ENCODE measurements at regions not wholly inside any gene's neighbourhood (a gene's known extent, or its start where the extent isn't known, plus 50 kb on each side); places are given as distances from the start of the nearest gene placed in this dataset.
A peak's percentile ranks its signal among the peaks of the same experiment; 100 is the strongest.

DNA sequence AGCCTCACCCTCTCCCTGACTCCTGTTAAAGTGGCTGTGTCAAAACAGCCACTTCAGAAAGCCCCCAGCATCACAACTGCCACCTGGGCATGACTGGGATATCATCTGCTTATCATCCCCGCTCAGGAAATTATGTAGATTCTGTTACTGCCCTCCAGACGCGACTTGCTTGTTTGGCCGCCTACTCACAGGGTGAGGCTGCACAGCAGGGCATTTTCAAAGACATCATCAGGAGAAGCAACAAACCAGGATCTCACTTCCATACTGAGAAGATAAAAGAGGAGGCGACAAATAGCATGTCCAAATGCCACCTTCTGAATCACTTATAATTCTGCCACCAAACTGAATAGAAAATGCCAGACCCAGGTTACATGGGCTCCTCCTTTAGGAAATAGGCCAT lies 94.8 kb downstream of the MIS18A start:
- DNase-seq = peak in 1 of 56 donors; percentile 12

DNA sequence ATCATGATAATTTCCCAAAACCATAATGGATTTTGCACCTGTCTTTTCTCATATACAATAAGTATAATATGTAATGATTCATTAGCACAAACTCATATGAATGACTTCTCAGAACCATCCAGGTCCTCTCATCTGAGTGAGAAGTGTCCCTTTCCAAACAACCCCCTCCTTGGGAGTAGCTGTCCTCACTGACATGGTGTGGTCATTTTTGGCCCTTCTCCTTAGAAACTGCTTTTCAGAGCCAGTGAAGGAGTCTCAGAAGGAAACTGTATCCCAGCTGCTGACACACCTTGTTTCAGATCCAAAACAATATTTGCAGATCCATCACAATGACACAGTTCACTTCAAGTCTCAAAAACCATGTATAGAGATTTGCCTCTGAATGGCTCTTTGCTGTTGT lies 95.5 kb downstream of the MIS18A start:
- DNase-seq = no peak

DNA sequence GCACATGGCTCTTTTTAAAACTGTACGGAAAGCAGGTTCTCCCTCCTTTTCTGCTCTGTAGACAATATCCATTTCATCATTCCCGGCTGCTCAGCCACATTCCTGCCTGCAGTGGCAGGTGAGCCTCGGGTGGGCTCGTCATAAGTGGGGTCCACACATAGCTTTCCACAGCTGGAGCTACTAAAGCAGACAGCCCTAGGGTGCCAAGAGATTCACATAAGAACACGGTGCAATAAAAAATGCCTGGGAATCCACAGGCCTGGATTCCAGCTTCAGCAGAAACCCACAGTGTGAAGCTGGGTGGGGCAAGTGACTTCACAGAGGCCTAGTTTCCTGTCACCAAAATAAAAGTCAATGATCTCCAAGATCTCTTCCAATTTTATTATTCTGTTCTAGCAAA lies 96.4 kb downstream of the MIS18A start:
- no peak for DNase-seq

DNA sequence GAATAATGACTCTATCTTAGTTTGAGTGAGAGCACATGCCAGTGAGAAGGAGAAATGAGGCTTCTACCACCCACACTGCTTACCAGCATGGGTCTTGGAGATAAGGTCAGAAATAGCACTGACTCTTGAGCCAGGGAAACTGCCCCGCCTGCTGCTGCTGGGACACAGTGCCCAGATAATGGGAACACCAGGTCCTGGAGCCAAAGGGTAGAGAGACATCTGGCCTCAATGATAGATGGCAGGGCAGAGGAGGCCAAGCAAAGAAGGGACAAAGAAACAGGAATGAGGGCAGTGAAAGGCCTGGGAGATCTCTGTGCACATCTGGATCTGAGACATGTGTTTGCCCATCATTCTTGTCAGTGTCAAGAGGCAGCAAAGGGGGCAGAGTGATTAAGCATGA lies 97.4 kb downstream of the MIS18A start:
- DNase-seq = no peak

DNA sequence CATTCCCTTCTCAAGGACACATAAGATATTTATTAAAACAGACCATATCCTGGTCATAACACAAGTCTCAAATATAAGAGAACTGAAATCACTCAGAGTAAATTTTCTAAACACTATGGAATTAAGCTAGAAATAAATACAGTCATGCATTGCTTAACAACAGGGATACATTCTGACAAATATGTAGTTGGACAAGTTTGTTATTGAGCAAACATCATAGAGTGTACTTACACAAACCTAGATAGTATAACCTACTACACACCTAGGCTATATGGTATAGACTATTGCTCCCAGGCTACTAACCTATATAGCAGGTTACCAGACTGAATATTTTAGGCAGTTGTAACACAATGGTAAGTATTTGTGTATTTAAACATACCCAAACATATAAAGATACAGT lies 104.0 kb downstream of the MIS18A start:
- DNase-seq = no peak

DNA sequence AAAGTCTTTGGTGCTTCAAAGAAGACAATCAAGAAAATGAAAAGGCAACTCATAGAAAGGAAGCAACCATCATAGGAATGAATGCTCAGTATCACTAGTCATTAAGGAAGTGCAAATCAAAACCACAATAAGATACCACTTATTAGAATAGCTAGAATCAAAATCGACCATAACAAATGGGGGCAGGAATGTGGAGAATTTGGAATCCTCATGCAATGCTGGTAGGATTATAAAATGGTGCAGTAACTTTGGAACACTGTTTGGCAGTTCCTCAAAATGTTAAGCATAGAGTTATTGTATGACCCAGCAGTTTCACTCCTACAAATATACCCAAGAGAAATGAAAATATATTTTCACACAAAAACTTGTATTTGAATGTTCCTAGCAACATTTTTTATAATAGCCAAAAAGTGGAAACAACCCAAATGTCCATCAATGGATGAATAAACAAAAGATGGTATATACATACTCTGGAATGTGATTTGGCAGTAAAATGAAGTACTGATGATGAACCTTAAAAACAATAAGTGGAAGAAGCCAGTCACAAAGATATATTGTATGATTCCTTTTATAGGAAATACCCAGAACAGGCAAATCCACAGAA lies 105.6 kb downstream of the MIS18A start:
- DNase-seq = no peak

DNA sequence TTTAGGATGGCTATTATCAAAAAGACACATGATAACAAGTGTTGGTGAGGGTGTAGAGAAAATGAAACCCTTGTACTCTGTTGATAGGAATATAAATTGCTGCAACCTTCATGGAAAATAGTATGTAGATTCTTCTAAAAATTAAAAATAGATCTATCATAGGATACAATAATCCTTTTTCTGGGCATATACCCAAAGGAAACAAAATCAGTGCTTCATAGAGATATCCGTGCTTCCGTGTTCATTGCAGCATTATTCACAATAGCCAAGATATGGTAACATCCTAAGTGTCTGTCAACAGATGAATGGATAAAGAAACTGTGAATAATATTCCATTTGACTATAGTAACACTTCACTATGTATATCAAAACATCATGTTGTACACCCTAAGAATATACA lies 106.7 kb downstream of the MIS18A start:
- DNase-seq = no peak

DNA sequence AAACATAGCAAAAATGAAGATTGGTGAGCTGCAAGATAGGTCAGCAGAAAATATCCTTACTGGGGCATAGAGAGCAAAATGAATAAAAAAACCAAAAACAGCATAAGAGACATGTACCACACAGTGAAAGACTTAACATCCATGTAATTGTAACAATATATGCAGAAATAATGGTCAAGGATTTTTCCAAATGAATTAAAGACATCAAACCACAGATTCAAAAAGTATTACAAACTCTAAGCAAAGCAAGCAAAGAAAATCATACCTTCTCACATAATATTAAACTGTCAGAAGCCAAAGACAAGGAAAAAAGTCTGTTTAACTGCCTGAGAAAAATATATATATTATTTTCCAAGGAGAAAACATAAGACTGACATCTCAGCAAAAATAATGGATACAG lies 111.3 kb downstream of the MIS18A start:
- DNase-seq = no peak

DNA sequence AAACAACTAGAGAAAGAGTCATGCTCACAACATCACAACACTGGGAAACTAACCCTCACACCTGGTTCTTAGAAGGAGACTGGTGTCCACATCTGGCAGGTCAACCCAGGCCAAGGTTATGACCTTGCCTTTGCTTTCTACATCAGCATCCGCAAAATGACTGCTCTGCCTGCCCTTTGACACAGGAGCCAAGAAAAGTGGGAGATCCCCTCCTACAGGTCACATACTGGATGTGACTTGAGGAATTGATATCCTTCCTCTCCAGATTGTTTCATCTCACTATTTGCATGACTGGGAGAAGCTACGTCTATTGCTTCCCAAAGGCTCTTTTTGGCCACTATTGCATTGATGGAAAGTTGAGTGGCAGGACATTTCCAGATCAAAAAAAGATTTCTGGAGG lies 115.5 kb downstream of the MIS18A start:
- DNase-seq = no peak

DNA sequence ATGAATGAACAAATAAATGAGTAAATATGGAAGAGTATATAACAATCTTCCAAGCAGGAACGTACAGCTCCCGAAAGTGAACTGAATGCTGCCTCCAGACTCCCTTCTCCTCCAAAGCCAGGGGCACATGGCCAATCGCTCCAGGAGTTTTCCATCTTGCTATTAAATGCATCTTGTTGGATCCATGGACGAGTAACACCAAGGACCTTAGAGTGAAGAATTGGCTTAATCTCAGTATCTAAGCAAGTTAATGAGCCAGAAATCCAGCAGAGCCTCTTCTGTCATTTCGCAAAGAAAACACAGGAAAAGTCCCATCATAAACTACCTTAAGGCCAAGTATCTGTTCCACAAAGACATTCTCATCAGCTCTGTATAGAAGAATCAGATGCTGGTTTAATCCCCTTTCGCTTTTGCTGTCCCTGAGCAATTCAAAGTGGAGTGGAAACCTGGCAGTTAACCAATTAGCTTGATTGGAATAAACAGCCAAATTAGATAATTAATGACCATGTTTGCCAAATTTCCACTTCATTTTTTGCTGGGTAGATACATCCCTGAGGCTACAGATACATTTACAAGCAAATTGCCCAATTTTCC lies 116.0 kb downstream of the MIS18A start:
- DNase-seq = no peak

DNA sequence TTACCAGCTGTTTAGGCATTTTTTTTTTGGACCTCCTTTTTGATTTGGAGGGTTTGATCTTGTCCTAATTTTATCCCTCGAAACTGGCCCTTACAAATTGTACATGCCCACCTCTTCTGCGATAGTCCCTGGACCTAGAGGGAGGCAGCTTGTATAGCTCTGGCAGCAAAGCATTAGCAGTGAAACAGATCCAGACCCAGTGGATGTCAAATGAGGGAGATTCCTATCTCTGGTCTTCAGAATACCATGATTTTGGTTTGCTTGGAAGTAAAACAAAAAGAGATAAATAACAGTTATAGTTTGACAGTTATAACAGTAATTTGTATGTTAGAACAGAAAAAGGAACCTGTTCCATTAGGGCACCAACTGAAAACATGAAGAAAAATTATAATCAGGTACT lies 123.6 kb downstream of the MIS18A start:
- no peak for DNase-seq

DNA sequence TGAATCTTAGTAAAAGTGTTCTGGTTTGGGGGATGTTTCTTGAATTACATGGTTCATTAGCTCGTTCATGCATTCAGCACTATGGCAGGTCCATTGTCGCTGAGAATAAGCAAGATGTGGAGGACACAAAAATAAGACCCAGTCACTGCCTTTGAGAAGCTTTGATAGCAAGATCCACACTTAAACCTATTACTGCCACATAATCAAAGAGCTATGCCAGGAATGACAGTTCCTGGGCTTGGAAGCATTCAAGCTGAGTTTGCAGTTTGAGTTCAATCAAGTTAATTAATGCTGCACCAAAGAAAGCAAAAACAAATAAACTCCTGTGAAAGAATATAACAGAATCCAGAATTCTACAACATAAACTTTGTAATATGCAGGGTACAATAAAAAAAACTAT lies 131.8 kb downstream of the MIS18A start:
- no peak for DNase-seq

DNA sequence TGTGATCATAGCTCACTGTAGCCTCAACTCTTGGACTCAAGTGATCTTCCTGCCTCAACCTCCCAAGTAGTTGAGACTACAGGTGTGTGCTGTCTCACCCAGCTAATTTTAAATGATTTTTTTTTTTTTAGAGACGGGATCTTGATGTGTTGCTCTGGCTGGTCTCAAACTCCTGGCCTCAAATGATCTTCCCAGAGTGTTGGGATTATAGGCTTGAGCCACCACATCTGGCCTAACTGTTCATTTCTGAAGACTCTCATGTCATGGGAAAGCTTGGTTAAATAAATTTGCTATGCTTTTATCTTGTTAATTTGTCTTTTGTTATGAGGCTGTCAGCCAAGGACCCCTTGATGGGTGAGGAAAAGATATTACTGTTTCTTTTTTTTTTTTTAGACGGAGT lies 134.0 kb downstream of the MIS18A start:
- DNase-seq = no peak

DNA sequence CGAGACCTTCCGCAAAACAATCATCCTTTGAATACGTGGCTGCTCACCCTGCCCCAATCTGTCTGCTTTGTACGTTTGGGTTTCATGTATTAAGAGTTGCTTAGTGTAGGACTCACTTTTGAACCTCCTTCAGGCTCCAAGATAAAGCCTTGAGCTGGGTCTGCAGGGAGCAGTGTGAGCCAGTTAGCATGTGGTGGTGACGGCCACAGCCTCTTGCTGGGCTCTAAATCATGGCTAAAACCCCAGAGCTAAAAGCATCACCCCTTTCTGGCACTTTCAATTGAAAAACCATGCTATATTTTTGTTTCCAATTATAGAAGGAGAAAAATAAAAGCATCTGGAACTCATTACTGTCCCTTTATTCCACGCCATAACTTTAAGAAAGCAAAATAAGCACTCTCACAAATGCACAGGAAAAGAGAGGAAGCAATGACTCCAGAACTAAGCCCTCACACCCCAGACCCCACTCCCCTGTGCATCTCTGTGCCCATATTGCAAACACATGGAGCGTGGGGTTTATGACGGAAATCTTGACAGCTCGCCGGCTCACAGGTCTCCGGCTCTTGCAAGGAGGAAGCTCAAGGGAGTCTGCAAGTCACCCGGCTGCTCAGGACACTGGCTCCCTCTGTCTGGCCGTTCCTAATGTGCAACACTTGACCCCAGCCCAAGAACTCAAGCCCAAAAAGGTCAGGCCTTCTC lies 135.5 kb downstream of the MIS18A start:
- no peak for DNase-seq

DNA sequence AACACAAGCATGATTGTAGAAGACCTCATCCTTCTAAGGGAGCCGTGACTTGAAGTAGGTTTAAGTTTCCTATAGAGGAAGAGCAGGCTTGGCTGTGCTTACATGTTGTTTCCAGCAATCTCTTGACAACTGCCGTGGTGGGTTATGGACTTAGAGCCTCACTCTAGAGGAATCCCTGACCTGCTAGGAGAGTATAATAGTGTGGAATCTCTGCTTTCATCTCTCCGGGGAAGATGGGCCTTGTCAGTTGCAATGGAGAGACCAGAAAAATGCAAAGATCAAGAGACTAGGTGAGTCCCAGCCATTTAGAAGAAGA lies 137.6 kb downstream of the MIS18A start:
- DNase-seq = no peak

DNA sequence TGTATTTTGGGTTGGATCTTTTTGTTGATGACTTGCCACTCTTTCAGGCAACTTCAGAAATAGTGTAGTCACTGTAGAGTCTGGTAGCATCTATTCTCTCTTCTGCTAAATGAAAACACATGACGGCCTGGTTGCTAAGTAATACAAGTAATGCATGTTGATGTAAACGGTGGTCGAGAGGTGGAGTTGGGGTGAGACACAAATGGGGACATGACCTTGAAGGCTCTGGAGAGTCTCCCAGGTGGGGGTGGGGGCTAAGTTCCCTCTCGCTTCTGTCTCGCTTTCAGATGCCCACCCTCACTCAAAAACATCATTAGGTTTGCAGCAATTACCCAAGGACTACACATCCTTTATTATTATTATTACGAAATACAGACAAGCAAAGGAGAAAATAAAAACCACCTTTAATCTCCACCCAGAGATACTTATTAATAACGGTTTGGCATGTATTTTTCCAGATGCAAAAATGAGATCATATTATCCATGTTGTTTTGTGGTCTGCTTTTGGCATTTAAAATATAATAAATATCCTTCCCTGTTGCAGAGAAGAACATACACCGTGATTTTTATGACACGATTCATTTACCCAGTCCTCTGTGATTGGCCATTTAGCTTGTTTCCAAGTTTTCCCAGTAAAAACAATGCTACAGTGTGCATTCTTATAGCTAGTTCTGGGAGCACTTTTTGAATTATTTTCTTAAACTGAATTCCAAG lies 138.1 kb downstream of the MIS18A start:
- DNase-seq = no peak

DNA sequence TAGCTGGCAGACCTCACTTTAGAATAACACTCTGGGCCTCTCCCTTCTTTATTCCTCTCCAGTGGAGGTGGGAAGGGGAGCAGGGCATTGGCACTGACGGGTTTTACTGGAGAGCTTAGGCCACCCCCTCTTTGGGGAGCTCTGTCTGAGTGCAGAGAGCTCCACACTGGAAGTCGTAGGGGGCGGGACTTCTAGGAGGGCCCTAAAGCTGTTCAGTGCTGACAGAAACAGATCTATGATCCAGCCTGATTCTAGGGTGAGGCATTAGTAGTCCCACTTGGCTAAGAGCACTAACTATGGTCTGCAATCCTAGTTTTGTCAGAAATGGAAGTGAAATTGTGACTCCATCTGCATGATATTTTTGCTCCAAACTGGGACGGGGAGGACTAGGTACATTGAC lies 138.7 kb downstream of the MIS18A start:
- DNase-seq = no peak

DNA sequence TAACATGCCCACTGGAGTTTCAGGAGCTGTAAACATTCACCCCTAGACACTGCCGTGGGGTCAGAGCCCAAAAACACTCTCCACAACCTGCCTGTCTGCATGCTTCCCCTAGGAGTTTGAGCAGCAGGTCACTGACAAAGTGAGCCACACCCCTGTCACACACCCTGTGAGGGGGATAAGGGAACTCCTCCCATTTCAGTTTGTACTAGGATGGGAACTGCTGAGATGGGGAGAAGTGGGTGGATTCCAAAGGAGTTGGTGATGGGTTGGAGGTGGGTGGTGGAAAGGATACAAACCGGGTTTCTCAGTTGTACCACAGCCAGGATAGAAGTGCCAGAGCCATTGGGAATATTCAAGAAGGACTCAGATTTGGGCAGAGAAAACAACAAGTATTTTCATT lies 140.2 kb downstream of the MIS18A start:
- DNase-seq = no peak

DNA sequence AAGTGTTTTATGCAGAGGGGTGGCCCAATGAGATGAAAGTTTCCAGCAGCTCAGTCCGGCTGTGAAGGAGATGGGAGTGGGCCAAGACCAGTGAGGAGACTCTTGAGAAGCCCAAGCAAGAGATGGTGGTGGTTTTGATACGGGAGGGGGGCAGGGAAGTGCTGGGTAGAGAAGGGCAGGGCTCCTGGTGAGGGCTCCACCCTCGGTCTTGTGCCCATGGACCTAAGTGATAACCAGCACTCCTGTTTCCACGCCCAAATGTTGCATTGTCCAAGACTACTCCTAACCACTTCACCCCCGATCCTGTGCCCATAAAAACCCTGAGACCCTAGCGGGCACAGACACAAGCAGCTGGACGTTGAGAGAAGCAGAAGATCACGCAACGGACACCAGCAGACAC lies 140.9 kb downstream of the MIS18A start:
- DNase-seq = no peak

DNA sequence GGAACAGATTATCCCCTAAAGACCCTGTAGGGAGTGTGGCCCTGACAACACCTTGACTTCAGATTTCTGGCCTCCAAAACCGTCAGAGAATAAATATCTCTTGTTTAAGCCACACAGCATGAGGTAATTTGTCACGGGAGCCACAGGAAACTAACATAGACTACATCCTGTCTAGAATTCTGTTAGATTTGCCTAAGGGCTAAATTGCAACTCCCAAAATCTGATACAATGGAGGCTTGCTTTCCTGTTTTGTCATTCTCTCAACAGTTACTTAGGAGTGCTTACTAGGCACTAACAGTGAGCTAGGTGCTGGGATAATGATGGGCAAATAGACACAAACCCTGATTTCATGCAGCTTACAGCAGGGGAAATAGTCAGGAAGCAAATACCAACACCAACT lies 141.6 kb downstream of the MIS18A start:
- no peak for DNase-seq

DNA sequence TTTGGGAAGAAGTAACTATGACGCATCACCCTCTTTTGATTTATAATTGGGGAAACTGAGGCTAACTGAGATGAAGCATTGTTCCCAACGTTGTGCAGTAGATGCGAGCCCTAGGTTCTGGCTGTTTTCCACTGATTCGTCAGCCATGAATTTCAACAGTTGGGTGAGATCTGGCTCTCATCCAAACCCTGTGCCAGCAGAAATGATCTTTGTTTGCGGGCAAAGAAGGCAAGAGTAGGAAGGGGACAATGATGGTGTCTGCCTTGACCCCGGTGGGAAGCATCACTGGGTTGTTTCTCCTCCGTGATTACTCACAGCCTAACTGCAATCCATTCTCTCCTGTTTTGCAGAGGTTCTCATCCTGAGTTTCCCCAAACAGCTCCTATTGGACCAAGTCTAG lies 142.3 kb downstream of the MIS18A start:
- DNase-seq = peak in 1 of 56 donors; percentile 6

Measured in amygdala (tissue), 56 donors.